ENCODE measurements at regions not wholly inside any gene's neighbourhood (a gene's known extent, or its start where the extent isn't known, plus 50 kb on each side); places are given as distances from the start of the nearest gene placed in this dataset.
A peak's percentile ranks its signal among the peaks of the same experiment; 100 is the strongest.

- DNase-seq (ENCODE audit: low read depth): no peak
- no peak for TF ChIP-seq CTCF (IDR thresholded peaks at IDR 0.05; ENCODE audit: insufficient read depth, low read length)
- H3K4me3 ChIP-seq (ENCODE audit: low read depth, low read length): no peak overlapping the region
Measured at GRCh38 chr9:7242126-7242525, 484.4 kb downstream of the KDM4C start.

GRCh38 chr9:7241694-7242093 is 483.9 kb downstream of the KDM4C start:
- TF ChIP-seq CTCF (IDR thresholded peaks at IDR 0.05; ENCODE audit: insufficient read depth, low read length): no peak
- no peak for DNase-seq (ENCODE audit: low read depth)

GRCh38 chr9:7240569-7241311 is 483.0 kb downstream of the KDM4C start:
- TF ChIP-seq CTCF (IDR thresholded peaks at IDR 0.05; ENCODE audit: insufficient read depth, low read length): no peak
- DNase-seq (ENCODE audit: low read depth): no peak
- H3K4me3 ChIP-seq (ENCODE audit: low read depth, low read length): no peak overlapping the region

More at GRCh38 chr9:7241694-7242093, 483.9 kb downstream of the KDM4C start:
- H3K4me3 ChIP-seq (ENCODE audit: low read depth, low read length): no peak overlapping the region

- H3K4me3 ChIP-seq (ENCODE audit: low read depth, low read length): no peak overlapping the region
- no peak for TF ChIP-seq CTCF (IDR thresholded peaks at IDR 0.05; ENCODE audit: insufficient read depth, low read length)
- DNase-seq (ENCODE audit: low read depth): no peak
Measured at GRCh38 chr9:7239708-7240107, 481.9 kb downstream of the KDM4C start.

GRCh38 chr9:7238247-7238637 is 480.5 kb downstream of the KDM4C start:
- H3K4me3 ChIP-seq (ENCODE audit: low read depth, low read length): no peak overlapping the region
- DNase-seq (ENCODE audit: low read depth): no peak
- no peak for TF ChIP-seq CTCF (IDR thresholded peaks at IDR 0.05; ENCODE audit: insufficient read depth, low read length)

GRCh38 chr9:7237473-7238246 is 479.9 kb downstream of the KDM4C start:
- H3K4me3 ChIP-seq (ENCODE audit: low read depth, low read length): no peak overlapping the region
- DNase-seq (ENCODE audit: low read depth): peak; percentile 69
- no peak for TF ChIP-seq CTCF (IDR thresholded peaks at IDR 0.05; ENCODE audit: insufficient read depth, low read length)

Measured in fibroblast of the aortic adventitia (primary cell).